HG02798 (cell line): ENCODE measurements at regions not wholly inside any gene's neighbourhood (a gene's known extent, or its start where the extent isn't known, plus 50 kb on each side); places are given as distances from the start of the nearest gene placed in this dataset.

Experiments
- ATAC-seq: cut with Tn5 transposase; IDR thresholded peaks from one replicate; pipeline ENCODE4 v1.9.1; 2021; ENCODE audit warnings: mild to moderate bottlenecking; ENCODE audit not compliant: unreplicated experiment, poor library complexity

DNA sequence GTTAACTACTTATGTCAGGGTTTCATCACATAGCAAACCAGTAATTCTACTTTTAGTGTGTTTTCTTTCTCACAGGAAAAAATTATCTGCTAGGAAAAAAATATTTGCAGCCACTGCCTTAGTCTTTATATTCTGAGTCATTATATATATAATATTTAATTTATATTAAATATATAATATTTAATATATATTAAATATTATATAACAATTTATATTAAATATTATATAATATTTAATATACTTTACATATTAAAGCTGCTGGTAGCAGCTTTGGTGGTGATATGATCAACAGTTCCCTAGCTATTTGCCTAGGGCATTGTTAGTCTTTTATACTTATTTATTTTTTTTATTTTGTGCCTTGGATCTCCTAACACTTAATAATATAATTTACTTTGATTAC lies 381.6 kb downstream of the STIM2 start:
- no peak for ATAC-seq

DNA sequence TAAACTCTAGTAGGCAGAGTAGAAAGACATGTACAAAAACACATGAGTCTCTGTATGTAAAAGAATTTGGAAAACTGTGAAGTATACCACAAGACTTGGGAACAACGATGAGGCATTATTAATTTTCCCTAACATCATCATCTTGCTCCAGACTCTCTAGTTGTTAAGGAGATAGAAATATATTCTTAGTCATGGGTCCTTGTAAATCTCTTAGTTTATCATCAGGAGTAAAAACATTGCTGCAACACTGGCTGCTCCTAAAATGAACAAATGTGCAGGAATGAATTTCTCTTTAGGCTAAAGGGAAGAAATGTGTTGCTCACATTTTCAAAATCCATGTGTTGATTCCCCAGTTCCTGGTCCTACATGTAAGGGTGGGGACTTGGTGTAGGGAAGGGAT lies 384.6 kb downstream of the STIM2 start:
- no peak for ATAC-seq

DNA sequence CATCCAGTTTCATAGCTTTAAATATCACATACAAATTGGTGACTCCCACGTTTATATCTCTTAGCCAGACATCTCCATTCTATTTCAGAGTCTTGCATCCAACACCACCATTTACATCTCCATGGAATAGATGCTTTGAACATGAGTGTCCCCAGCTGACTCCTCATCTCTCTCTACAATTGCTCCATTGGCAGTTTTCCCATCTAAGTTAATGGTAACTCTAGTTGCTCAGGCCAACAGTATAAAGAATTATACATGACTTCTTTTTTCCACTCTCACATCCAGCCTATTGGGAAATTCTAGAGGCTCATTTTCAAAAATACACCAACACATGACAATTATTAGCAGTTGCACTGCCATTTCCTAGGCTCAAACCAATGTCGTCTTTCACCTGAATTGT lies 388.2 kb downstream of the STIM2 start:
- ATAC-seq: no peak

DNA sequence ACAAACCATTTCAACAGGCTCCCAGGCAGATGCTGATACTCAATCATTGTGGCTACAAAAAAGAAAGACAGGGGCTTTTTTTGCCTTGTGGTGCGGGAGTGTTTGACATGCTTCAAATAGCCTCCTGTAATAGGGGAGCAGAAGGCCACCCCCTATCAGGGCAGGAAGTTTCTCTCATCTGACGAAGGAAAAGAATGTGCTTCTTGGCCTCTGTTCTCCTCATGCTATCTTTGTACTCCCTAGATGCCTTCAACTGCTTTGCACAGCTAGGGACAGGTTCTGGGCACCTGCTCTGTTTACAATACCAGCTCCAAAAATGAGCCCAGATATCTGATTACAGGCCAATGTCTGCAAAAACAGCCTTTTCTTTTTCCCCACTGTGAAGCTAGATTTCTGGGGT lies 391.1 kb downstream of the STIM2 start:
- no peak for ATAC-seq

DNA sequence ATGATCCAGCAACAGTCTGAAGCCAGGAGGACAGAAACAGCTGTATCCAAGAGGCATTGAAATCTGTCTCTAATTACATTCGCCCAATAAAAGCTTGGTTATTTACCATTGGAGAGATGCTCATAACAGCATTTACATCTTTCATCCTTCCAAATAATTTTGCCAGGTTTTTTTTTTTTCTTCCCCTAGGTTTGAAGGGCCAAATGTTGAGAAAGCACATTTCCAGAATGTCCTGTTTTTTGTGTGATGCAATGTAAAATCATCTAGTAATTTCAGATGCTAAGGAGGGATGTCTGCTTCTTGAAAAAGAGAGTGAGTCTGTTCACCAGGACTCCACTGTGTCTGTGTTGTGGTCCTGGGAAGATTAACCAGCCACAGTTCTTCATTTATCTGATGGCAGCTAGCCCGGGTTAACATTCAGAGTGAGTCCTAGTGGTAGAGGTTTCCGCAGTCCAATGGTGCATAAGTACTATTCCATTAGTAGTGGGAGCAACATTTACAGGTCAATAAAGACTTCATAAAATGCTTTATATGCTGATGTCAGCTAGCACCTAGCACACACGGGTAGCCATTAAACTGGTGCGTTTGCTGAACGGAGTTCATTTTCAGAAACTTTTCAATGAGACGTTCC lies 406.8 kb downstream of the STIM2 start:
- ATAC-seq: no peak

DNA sequence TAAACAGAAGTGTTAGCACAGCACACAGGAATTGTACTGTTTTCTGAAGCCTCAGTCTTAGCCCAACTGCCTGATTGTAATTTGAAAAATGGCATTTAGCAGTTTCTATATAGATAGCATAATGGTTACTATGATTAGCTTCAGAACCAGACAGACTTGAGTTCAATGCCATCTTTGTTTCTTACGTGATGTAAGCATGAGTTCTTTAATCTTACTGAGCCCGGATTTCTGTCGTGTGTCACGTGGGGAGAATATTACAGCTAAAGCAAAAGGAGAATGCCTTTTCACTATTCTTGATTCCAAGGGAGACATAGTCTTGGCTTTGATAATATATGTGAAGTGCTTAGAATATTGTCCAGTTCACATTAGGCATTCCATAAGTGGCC lies 407.3 kb downstream of the STIM2 start:
- ATAC-seq: no peak

DNA sequence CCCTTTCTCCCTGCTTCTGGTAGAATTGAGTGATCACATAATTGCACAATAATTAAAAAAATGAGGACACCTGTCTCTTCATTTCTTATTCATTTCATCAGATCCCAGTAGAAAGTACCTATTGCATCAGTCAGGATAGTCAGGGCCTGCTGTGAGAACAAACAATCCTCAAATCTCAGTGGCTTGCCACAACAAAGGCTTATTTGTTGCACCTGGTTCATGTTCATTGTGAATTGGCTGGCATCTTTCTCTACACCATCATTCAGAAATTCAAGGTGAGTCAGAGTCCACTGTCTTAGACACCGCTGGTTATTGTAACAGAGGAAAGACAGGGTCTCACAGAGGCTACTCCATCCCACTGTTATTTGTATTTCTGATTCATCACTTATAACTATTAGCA lies 409.8 kb downstream of the STIM2 start:
- no peak for ATAC-seq

DNA sequence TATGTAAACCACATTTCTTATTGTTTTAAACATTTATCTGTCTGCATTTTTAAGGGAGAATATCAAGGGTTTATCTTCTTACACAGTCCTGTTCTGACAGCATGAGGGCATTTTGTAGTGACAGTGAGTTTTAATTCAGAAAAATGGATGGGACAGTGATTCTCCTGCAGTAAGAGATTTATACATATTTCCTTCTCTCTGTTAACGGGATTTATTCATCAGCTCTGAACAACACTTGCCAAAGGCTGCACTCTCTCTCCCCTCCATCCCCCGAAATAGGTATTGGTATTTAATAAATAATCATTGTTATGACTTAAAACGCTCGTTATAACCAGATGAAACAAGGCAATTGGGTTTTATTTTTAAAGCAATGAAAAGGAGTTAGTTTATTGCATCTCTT lies 410.9 kb downstream of the STIM2 start:
- no peak for ATAC-seq

DNA sequence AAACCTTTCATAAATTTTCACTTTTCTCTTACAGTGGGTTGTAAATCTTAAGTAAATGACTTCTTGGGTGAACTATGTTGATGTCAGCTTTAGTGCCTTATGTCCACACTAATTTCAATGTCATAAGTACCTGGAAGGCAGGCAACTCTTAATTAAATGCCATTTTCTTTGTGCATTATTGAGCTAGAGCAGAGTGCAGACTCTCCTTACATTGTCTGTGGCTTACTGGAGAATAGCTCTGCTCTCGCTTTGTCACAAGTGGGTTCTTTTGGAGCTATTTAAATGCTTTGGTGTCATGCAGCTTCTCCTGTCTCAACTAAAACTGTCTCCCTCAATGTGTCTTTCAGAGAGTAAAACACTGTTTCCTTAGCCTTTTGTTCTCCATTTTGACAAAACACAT lies 411.6 kb downstream of the STIM2 start:
- ATAC-seq: no peak

DNA sequence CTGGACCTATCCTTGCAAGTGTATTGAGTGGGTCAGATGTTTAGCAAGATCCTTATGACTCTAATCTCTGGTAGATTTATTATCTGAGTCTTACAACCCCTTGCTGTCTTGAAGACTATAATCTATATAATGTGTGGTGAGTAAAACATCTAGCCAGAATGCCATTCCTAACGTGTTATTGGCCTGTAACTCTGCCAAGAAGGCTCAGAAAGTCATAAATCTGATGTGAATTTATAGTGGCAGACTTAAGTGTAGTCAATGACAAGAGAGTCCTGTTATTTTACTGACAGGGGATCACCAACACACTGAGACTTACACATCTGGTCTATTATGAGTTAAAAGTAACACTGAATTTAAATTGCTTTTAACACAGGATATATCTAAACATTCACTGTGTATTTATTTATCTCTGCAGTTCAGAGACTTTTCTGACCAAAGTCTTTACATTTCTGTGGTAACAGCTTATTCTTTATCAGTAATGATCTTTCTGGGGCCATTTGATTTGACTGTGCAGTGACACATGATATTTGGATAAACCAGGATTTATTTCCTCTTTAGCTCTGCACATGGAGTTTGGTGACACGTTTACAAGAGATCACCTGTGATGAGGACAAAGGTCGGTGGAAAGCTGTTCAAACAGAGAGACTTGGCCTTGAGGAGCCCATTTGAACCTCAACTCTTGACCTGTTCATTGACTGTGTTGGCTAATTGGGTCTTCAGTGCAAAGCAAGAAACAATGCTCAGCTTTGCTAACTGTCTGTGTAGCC lies 415.8 kb downstream of the STIM2 start:
- ATAC-seq: no peak

DNA sequence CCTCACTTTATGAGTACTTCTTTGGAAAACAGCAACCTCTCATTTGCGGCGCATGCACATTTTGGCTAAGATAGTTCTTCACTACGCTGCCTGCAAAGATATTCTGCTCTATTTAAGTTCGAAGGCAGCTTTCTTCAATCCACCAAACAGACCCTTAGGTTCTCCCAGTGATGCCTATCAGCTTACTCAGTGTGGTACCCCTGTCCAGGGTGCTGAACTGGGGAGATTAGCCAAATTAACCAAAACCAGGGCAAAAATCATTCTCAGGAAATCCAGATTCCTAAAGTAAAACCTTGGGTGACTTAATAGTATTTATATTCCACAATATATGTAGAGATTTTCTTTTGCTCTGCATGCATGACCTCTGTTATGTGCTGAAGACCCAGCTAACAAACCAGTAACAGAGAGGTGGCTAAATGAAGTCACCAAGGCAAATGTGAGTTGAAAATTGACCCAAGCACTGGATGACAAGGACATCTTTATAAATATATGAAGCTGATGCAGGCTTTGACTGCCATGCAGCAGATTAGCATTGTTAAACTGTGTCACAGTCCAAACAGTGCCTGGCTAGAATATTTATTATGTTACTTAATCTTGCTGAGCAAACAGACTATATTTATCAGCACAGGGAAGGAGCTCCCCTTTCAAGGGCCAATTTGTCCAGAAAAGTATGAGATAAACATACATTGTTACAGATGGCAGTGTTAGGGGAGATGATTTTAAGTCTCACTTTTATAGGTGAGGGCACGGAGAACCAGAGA lies 418.2 kb downstream of the STIM2 start:
- ATAC-seq: no peak

DNA sequence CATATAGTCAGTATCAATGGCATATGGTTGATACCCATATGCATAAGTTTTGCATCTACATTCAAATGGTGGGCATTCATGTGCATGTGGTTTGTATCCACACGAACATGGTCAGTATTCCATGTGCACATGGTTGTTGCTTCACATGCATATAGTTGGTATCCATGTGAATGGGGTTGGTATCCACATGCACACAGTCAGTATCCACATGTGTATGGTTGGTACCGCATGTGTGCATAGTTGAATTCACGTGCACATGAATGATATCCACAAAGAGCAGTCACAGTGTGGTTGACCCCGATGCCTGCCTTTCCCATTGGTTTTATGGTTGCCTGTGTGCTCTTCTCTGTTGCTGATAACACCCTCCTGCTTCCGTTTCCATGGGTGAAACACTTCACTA lies 427.9 kb downstream of the STIM2 start:
- ATAC-seq: no peak

DNA sequence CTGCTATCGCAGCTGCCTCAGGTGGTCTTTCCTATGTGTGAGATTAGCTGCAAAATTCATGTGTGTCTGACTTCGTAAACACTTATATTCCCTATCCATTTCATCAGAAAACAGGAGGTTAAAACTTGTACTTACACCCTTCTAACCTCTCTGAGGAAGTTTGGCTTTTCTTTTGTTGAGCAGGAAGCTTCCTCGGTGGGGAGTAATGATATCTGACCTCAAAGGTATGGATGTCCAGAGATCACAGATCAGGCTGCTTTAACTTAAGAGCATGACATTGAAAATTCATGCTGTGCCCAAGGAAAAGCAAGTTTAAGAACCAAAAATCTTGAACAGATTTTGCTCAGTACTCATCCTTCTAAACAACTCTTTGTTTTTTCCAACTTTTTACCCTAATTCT lies 429.1 kb downstream of the STIM2 start:
- no peak for ATAC-seq

DNA sequence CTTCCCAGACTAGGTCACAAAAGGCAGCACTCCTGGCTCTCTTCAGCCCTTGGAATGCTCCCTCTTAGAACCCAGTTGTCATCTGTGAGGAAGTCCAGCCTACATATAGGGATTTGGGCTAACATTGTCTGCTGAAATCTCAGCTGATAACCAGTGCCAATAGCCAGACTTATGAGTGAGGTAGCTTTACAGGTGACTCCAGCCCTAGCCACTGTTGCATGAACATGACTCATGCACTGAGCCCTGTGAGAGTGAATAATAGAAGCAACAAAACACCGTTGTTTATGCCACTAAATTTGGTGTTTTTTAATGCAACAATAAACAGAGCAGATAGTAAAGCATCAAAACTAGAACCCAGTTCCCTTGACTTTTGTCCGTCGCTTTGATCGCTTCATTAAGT lies 433.2 kb downstream of the STIM2 start:
- ATAC-seq: no peak

DNA sequence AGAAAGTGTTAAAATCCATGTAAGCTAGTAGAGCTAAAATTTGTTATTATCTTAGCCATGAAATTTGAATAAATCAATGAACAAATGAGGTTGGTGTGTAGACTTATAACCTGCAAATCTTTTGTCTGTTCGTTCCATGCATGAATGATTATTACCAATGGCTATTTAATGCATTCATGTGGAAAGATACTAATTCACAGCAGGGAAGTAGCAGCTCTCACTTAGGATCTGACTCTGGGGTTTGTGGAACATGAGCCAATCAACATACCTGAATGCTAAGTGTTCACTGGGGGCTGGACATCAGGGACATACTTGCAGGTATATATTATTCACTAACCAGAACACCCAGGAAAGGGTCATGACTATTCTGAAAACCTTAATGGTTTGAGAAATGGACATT lies 444.1 kb downstream of the STIM2 start:
- no peak for ATAC-seq

DNA sequence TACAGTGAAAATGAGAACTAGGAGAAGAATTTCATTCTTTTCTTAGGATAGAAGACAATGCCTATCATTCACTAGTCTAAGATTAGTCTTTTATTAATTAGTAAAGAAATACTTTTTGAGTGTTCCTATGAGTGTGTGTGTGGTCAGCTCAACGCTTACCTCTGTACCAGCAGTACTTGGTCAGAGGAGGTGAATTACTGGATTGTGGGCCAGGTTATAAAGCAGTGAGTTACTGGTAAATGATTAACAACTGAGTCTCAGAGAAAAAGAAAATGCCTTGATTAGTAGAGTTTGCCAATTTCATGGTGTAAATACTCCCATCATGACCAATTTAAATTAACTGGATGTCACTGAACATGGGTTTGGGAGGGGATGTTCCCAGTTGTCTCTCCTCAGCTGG lies 444.6 kb downstream of the STIM2 start:
- no peak for ATAC-seq

DNA sequence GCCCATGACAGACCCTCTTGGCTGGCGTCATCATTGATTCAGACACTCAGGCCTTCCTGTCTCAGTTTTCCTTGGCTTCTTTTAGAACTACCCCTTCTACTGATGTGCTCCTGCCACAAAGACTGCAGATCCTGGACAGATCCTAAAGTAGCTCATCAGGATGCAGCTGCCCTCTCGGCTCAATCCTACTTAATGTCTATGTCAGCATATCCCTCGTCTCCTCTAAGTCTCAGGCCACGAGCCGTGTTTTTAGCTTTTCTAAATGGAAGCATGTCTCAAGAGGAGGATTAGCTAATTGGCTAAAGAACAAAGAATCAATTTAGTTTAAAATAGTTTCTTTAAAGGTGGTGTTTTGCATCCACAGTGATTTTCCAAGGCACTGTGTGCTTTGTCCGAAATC lies 447.7 kb downstream of the STIM2 start:
- ATAC-seq: no peak

DNA sequence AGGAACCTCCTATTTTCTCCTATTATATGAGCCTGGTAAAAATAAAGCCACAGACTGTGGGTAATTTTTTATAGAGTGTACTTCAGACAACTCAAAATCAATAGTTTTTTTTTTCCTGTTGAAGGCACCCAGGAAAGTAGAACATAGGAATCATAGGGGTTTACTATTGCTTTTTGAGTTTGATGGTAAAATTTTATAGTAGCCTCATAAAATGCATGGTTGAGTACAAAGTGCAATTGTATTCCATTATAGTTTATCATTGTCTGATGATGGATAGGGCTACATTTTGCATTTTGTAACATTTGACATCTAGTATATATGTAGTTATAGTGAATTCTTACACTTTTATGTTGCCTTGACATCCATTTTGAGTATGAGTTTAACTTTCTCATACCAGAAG lies 455.0 kb downstream of the STIM2 start:
- no peak for ATAC-seq

DNA sequence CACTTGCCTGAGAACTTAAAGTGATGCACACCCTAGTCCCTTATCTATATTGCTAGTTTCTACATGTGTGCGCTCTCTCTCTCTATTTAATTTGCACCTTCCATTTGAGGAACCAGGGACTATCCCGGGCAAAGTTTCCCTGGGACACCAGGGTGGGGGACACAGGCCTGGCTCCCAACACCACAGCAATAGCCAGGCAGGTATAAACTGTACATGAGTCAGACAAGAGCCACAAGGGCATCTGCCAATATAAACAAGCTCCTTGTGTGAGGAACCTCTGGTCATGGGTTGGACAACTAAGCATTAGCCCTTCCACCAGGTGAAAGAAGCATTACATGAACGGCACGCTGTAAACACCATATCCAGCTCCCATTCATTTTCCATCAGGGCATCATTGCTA lies 455.5 kb downstream of the STIM2 start:
- no peak for ATAC-seq

DNA sequence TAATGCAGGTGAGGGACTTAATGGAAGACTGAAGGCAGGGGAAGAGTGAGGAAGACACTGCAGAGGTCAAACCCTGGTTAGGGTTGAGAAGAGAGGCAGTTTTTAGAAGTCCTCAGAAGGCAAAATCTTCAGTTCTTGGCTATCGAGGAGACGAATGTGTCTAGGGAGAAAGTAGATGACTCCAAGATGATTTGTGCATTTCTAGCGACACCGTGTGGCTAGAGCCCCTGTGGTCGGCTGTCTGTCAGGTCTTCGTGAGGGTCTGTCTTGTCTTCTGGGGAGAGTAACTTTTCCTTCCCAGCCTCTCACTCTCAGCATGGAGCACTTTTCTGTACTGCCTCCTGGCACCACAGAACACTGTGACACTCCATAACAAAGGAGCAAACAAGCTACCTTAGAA lies 458.1 kb downstream of the STIM2 start:
- no peak for ATAC-seq

DNA sequence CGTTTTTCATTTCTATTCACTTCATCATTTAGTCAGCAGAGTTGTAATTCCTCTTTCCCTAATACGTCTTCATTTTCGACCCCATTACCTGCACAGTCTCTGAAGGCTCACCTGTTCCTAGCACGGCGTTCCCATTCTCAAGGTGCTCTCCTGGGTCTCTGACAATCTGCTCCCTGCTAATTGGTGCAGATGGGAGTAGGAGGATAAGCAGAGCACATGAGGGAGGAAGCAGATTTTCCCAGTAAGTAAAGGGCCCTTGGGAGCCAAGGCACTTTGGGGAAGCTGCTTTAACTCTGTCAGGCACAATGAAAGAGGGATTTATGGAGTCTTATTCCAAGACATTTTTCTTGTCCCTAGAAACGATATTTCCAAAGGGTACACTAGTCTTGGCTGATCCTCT lies 466.4 kb downstream of the STIM2 start:
- no peak for ATAC-seq
